ENCODE measurements at regions not wholly inside any gene's neighbourhood (a gene's known extent, or its start where the extent isn't known, plus 50 kb on each side); places are given as distances from the start of the nearest gene placed in this dataset.

GRCh38 chr21:38037416-38037815 lies 121.2 kb upstream of the KCNJ6 start:
- no peak for DNase-seq
- intact Hi-C loops (cut with DNase I) = no loop called here

- intact Hi-C loops (cut with DNase I) = no loop called here
- DNase-seq = no peak
Measured at GRCh38 chr21:38039369-38039768, 123.1 kb upstream of the KCNJ6 start.

DNA sequence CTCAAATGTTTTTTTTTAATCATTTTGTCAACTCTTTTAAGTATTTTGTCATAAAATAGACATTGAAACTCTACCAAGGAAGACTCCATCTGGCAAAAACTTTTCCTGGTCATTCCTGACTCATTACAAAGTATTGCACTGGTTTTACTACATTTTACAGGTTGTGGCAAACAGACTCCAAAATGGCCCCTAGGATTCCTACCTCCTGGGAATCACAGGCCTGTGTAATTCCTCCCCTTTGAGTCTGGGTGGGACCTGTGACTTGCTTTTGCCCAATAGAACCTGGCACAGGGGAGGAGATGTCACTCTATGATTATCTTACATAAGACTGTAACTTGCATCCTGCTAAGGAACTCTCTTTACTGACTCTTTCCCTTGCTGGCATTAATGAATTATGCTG lies 123.6 kb upstream of the KCNJ6 start:
- intact Hi-C loops (cut with DNase I) = no loop called here
- DNase-seq = no peak

GRCh38 chr21:38041493-38041892 lies 125.2 kb upstream of the KCNJ6 start:
- peak in 2 of 42 donors; percentile 2 to 14 for DNase-seq
- intact Hi-C loops (cut with DNase I) = no loop called here

GRCh38 chr21:38042246-38042645 lies 126.0 kb upstream of the KCNJ6 start:
- intact Hi-C loops (cut with DNase I) = no loop called here
- no peak for DNase-seq

- DNase-seq = peak in 4 of 42 donors; percentile 5 to 18 (median 14)
- intact Hi-C loops (cut with DNase I) = no loop called here
Measured at GRCh38 chr21:38048167-38048566, 131.9 kb upstream of the KCNJ6 start.

DNA sequence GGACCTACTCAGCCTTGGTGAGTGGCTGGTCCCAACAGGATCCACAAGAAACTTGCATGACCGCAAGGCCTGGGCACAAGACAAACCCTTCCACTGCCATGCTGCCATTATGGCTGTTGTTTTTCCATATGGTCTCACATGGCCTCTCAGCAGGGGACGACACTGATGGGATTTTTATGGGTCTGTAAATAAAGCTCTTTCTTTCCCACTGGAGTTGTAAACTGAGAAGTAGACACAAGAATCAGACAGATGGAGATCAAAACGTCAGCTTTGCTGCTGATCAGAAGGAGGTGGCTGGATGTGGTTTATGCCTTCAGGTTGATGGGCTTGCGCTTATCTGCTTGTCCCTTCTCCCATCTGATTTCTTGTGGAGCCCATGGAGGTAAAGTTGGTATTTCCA lies 138.1 kb upstream of the KCNJ6 start:
- intact Hi-C loops (cut with DNase I) = no loop called here
- DNase-seq = no peak

GRCh38 chr21:38056481-38056880 lies 140.2 kb upstream of the KCNJ6 start:
- intact Hi-C loops (cut with DNase I) = no loop called here
- DNase-seq = no peak

DNA sequence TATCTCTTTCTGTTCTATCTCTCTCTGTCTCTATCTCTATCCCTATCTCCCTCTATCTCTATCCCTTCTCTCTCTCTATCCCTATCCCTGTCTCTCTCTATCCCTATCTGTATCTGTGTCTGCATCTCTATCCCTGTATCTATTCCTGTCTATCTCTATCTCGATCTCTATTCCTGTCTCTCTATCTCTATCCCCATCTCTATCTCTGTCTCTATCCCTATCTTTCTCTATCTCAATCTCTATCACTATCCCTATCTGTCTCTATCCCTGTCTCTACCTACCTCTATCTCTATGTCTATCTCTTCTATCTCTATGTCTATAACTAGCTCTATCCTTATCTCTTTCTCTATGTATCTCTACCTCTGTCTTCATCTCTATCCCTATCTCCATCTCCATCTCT lies 141.4 kb upstream of the KCNJ6 start:
- intact Hi-C loops (cut with DNase I) = no loop called here
- no peak for DNase-seq

- intact Hi-C loops (cut with DNase I) = no loop called here
Measured at GRCh38 chr21:38060533-38060932, 144.3 kb upstream of the KCNJ6 start.

GRCh38 chr21:38067086-38067739 lies 151.0 kb upstream of the KCNJ6 start:
- DNase-seq = no peak

More at GRCh38 chr21:38060533-38060932, 144.3 kb upstream of the KCNJ6 start:
- DNase-seq = no peak

DNA sequence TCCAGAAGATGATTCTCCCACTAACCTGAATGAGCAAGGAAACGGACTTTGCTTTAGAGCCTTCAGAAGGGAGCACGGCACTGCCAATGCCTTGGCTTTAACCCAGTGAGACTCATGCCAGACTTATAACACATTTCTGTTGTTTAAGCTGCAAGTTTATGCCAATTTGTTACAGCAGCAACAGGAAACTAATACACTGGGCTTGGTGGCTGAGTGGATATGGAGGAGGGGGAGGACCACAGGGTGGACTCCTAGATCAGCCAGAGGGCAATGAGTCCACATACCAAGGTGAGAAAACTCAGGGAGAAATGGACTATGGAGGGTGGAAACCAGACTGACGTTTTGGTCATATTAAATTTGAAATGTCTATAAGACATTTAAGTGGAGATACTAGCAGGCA lies 156.2 kb upstream of the KCNJ6 start:
- DNase-seq = no peak
- intact Hi-C loops (cut with DNase I) = no loop called here

More at GRCh38 chr21:38067086-38067739, 151.0 kb upstream of the KCNJ6 start:
- intact Hi-C loops (cut with DNase I) = no loop called here

- intact Hi-C loops (cut with DNase I) = no loop called here
- peak in 1 of 42 donors; percentile 10 for DNase-seq
Measured at GRCh38 chr21:38075833-38076587, 159.8 kb upstream of the KCNJ6 start.

- intact Hi-C loops (cut with DNase I) = no loop called here
- DNase-seq = no peak
Measured at GRCh38 chr21:38077569-38077968, 161.3 kb upstream of the KCNJ6 start.

DNA sequence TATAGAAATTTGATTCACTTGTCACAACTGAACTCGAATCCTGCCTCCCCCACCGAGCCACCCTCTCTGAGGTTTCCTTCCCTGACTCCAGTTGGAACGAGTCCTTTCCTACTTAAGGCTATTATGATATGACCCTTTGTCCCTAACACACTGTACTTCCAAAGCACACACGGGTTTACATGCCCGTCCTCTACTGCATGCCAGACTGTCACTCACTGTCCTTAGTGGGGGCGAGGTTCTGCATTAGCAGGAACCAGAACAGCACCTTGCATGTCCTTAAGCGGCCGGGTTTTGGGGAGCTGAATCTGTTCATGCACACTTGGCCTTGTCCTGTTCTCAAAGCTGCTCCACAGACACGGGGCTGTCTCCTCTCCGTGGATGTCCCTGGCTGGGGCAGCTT lies 164.6 kb upstream of the KCNJ6 start:
- no peak for DNase-seq
- intact Hi-C loops (cut with DNase I) = no loop called here

DNA sequence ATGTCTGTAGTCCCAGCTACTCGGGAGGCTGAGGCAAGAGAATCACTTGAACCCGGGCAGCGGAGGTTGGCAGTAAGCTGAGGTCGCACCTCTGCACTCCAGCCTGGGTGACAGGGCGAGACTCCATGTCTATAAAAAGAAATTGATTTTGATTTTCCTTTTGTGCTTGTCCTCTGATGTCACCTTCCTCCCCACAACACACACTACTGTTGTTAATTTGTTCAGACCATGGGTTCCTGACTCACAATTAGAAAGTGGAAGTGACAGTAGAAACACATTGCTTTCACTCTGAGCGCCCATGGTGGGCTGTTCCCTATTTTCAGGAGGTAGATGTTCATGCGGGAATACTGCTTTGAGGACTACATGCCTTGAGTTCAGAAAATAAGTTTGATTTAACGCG lies 165.5 kb upstream of the KCNJ6 start:
- DNase-seq = no peak
- intact Hi-C loops (cut with DNase I) = no loop called here

DNA sequence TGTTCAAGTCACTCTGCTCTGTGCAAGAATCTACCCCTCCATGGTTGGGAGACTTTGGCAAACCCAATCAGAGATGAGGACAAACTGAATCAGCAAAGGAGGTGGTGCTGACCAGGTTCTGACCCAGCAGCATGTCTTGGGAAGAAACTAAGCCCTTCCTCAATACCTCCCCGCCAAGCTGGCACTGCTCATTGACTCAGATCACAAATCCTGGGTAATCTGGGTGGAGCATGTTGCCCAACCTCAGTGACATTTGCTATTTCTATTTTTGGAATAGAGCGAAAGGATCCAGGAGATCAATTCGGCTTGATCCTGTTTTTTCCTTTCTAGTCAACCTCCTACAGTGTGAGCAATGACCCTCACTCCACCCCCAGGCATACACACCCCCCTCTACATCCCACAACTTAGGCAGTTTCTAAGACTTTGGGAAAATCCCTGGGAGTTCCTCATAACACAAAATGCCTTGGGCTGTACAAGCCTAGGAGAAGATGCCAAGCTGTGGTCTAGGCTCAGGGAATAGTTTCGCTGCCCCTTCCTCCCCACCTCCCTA lies 166.8 kb upstream of the KCNJ6 start:
- no peak for DNase-seq
- intact Hi-C loops (cut with DNase I) = no loop called here

GRCh38 chr21:38083535-38083934 lies 167.3 kb upstream of the KCNJ6 start:
- intact Hi-C loops (cut with DNase I) = no loop called here
- no peak for DNase-seq

- intact Hi-C loops (cut with DNase I) = no loop called here
- DNase-seq = no peak
Measured at GRCh38 chr21:38086580-38086979, 170.2 kb upstream of the KCNJ15 start.

- intact Hi-C loops (cut with DNase I) = no loop called here
- DNase-seq = no peak
Measured at GRCh38 chr21:38088916-38089762, 167.7 kb upstream of the KCNJ15 start.

Data from head of caudate nucleus (tissue), 42 donors.